NCI-H1436 (cell line): ENCODE measurements at regions not wholly inside any gene's neighbourhood (a gene's known extent, or its start where the extent isn't known, plus 50 kb on each side); places are given as distances from the start of the nearest gene placed in this dataset.

Experiments
- DNase-seq: peaks from one replicate; lab custom pipeline; 2025; lab: John Stamatoyannopoulos, UW

DNA sequence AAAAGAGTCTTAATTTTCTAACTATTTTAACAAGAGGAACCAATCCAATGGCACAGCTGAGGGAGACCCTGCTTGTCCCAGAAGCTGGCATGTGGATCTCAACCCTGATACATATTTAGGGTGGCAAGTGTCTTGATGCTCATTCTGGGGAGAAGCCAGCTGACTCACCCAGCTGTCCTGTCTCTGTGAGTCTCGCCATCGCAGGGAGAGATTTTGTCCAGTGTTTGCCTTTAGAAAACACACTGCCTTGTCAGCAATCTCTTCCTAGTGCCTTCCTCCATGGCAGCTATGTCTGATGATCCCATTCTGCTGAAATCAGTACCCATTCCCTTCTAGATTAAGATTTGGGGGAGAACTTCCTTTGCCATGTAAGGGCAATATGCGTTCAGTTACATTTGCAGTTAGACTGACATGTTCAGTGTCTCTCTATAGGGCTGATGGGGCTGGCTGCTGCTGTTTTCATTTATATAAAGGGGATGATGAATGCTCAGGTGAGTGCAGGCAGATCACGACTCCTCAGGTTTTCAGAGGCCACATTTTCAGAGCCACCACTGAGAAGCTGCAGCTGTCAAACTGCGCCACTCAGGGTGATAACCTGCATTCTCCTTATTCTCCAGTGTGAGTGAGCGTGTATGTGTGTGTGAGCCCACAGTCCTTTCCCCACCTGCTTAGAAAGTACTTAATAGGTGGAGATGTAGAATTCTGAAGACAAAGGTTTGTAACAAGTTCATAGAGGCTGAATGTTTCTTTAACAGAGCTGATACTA, 217.0 kb downstream of the GAS1 start:
- no peak for DNase-seq

DNA sequence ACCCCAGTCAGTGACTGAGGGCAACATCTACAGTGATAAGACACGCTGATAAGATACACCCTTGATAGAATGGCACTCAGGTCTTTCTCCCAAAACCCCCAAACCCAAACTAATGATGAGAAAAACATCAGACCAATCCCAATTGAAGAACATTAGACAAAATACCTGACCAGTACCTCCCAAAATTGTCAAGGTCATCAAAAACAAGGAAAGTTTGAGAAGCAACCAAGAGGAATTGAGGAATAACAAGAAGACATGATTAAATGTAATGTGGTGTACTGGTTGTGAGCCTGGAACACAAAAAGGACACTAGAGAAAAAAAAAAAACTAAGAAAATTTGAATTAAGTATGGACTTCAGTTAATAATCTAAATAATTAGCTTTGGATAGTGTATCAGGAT, 222.8 kb downstream of the GAS1 start:
- no peak for DNase-seq

DNA sequence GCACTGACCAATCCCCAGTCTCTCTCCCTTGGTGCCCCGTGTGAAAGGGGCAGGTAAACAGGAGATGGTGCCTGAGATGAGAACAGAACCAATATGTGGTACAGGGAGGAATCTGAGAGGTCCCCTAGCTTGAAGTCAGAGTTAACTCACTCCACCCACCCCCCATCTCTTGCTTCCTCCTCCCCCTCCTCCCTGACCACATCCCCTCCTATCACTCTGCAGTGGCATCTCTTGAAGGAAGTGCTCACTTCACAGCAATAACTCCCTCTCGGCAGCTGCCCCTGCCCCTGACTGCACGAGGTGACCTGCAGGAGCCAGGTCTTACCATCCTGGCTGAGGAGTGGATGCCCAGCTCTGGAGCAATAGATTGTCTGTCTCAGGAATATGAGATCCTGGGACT, 224.0 kb downstream of the GAS1 start:
- no peak for DNase-seq

DNA sequence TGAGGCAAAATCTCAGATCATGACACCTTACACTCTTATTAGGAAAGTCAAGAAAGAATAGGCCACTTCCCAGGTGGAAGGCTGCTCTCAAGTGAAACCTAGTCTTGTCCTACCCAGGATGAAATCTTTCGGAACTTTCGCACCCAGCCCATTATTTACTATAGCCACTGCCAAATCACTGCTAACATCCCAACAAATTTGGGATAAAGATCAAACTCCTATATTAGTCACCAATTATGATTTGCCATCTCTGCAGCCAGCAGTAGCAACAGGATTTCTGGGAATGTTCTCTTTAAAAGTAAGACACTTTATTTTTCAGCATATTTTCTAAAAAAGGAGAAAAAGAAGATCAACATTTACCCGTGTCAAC, 224.6 kb downstream of the GAS1 start:
- no peak for DNase-seq

DNA sequence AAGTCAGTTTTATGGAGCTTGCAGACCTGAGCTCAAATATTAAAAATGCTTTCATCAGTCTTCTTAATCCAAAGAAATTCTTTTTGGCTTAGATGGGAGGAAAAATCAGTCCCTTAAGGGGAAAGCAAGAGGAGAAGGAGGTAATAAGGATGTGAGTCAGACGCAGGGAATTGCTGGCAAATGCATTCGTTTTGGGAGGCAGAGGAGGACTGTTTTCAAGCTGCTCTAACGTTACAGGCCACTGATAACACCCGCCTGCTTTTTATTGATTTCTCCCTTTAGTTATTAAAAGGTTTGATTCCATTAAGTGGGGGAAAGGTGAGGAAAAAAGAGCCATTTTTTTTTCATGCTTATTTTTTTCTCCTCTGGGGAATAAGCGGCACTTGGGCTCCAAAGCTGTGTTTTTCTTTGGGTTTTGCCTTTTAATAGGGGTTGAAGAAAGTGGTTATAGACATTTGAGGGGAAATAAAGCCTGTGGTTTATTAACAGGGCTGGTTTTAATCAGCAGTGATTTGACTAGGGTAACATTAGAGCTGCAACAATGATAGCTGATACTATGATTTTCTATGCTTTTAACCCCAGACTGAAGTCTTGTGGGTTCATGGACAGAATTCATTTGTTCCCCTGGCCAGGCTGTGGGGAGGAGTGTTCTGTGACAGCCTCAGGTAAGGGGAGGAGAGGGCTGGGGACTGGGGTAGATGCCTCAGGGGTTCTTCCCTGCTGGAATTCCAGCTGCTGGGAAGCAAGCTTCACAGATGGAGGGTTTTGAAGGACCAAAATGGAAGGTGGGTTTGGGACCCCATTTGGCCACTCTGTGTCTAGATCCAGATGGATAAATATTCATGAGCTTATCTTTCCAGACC, 225.2 kb downstream of the GAS1 start:
- DNase-seq: no peak

DNA sequence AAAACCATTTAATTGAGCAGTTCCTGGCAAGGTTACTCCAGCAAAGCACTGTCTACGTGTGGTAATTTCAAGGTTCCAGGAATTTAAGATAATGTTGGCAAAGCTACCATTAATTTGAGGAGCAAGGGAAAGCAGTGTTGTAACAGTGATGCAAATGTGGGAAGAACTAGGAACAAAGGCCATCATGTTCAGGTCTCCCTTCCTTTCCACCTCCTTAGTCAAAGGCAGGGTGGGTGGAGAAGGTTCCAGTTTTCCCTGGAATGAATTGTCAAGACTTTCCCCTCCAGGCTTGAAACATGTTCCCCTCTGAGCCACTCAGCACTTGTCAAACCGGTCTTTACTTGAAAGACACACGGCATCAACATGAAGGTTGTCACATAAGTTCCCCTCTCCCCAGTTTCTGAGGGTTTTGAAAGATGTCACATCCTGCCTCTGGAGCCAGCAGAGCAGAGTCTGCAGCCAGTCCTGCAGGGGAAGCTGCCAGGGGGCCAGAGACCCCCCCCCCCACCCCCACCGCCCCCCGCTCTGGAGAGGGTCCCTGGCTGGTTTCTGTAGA, 226.0 kb downstream of the GAS1 start:
- DNase-seq: no peak

DNA sequence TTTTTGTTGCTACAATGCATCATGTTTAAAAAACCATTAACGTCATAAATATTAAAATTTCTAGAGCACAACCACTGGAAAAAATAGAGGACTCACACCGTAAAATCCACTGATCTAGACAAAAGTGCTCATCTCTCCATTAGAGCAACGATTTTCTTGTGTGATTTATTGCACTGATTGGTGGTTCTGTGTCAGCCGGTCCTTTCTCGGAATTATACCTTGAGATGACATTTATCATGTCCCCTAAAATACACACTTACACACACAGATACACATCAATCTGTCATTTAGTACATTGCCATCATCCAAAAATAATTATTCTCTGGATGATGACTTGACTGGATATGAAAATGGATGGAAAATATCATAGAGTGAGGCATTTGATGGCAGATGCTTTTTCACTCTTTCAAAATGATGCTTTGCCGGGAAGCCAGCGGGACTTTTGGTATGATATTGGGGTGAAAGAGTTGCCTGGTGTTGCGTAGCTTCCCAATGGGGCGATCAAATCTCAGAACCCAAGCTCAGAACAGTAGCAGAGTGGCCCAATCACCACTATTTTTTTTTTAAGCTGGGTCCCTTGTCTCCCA, 226.6 kb downstream of the GAS1 start:
- no peak for DNase-seq

DNA sequence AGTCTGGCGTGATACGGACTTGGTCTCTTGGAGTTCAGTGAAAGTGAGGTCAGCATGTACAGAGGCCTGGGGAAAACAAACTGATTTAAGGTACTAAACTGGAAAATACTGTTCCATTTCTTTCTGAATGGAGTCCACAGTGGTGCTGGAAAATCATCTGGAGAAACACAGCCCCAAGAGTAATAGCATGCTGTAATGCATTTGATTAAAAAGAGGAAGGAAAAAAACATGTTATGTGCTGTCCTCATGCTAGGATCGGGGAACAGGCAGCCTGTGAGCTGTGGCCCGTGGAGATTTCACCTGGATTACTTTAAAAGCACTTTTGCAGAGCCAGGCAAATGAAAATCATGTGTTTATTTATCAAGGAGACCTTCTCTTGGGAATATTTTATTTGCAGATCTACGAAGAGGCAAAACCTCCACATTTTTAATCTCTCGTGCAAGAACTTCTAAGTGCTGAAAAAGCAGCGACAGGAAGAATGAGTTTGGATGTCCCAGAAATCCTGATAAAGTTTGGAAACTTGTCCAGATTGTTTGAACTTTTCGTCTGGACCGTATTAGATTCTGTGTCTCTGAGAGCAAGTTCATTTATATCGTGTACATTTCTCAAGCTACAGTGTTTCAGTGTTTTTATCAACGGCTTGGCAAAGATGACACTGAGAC, 228.8 kb downstream of the GAS1 start:
- DNase-seq: no peak

DNA sequence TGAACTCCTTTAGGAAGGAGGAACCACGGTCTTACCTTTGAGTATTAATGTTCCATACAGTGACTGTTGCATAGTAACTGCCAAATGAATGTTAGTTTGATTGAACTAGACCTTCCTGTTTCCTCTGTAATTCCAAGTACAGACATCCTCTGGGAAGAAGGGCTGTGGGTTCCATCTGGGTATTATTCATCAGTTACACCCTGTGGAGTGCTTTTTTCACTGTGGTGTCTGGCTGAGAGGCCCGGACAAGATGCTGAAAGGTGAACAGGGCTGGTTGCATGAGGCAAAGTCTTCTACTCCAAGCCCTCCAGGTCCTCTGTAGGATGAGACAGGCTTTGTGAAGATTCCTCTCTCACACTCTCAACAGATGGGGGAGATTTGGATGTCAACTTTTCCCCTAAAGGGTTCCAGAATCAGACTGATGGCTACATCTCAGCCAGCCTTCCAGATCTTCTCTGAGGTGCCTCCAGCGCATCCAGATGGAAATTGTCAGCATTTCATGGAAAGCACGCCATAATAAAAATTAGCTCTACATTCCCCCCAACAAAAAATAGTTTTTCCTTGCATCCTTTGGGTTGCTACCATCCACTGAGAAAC, 230.9 kb downstream of the GAS1 start:
- no peak for DNase-seq

DNA sequence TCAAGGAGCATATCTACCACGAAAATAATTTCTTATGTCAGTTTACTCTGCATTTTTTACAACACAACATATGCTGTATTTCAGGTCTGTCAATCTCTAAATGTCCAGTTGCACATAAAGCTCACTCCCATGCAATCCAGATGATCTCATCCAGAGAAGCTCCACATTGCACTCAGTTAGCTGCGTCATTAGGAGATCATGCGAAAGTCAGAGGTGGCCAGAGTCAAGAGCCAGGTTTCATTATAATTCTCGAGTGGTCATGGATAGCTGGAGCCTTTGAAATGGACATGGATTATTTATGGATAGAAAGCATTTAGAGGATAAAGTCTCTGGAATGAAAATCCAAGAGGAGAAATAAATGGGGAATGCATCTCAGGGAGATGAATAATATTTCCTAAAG, 232.3 kb downstream of the GAS1 start:
- no peak for DNase-seq

DNA sequence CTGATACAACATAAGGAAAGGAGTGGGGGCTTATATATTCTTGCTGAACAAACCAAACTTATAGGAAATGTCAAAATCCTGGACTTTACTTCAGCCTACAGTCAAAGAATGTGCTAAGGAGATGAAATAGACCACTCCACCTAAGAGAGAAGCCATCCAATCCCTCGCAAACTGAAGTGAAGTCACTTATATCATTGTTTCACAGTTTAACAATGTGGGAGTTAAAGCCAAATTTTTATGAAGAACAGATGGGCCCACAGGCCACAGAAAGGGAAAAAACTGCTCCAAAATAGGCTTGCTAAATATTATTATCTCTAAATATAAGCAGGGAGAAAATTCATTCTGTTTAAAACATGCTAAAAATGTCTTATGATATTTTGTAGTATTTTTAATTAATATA, 233.3 kb downstream of the GAS1 start:
- DNase-seq: no peak

DNA sequence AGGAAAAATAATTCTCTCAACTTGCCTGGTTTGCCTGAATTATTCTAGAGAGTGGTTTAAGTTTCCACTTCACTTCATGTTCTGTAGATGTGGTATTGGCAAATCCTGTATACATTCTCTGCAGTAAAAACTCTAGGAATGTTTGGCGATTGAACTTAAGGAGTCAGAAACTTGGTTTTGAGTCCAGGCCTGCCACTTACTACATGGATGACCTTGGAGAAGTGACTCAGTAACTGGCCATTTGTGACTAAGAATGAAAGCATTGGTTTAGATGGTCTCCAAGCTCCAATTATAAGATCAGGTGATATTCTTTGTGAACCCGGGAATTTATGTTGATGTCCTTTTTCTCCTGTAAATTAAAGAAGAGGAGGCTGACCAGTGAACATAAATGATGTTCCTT, 233.8 kb downstream of the GAS1 start:
- no peak for DNase-seq

DNA sequence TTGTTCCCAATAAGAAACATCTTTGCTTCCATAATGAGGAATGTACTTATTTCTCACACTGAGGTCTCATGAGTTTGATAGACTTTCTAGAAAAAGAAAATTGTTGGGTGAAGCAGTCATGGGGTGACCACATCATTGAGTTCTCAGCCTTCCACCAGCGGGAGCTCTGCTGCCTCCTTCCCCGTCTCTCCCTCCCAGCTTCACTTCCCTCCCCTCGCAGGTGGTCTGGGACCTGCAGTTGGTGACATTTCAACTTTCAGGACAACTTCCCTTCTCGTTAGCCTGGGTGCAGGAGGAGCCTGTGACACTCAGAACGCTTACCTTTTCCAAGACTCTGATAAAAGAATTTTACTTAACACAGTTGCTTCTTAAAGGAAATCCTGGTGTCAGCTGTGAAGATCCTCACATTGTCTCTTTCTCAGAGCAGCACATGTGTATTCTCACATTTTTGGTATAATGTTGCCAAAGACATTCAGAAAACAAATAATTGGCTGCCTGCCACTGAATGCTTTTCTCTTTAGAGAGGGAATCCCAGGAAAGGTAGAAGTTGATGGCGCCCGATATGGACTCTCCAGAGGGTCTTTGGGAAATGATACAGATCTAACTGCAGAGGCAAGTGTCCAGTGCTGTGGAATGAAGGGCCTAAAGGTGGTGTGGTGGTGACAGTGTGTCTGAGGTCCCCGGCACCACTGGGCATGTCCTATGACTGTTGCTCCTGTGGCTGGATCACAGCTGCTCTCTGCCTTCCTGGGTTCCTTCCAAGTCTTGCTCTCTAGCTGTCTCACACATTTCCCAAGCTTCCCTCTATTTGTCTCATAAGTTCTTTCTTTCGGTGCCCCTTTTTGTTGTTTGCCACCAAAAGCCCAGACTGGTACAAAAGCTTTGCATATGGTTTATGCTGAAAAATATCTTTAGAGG, 238.1 kb downstream of the GAS1 start:
- no peak for DNase-seq

DNA sequence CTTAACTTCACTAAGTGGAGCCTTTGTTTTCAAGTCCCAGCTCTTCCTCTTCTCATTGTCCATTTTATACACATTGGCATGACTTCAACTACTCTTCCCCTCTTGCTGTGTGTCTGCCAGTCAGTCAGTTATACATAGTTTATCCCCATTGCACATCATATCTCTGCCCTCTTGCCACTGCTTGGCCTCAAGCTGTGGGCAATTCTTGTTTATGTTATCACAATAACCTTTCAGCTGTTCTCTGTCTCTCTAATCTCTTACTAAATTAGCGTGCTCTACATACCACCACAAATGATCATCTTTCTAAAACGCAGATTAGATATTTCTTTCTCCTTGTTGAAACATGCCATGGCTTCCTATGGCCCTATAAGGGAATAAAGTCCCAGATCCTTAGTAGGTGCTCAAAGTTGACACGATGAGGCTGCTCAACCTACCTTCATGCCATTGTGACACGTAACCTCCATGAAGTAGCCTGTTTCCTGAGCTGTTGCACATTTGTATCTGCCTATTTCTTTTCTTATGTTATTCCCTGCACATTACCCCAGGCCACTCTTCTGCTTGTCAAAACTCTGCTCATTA, 239.3 kb downstream of the GAS1 start:
- DNase-seq: no peak

DNA sequence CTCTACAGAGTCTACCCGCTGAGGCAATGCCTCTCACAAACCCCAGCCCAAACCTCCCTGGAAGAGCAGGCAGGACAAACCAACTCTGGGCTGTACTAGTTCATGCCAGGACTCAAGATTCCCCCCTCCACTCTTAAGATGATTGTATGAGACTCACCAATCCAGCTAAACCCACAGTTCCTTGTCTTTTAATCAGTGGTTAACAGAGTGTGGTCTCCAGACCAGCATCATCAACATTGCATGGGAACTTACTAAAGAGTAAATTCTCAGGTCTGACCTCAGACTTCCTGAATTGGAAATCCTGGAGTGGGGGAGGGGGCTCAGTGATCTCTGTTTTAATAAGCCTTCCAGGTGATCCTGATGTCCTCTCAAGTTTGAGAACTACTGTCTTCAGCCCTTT, 240.9 kb downstream of the GAS1 start:
- no peak for DNase-seq

DNA sequence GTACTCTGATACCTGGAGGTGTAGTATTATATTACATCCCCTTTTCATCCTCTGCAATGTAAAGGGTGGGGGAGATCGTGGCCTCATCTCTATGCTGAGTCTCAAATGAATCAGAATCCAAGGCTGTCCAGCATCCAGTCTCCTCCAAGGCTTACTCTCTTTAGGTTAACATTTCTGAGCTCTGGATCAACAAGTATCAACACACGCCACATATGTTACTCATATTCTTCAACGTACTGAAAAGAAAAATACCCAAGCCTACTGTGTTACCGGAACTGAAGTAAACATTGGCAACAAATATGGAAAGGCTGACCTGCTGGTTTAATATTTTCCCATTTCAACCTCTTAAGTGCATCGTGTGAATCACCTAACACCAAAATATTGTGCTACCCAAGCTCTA, 241.8 kb downstream of the GAS1 start:
- no peak for DNase-seq

DNA sequence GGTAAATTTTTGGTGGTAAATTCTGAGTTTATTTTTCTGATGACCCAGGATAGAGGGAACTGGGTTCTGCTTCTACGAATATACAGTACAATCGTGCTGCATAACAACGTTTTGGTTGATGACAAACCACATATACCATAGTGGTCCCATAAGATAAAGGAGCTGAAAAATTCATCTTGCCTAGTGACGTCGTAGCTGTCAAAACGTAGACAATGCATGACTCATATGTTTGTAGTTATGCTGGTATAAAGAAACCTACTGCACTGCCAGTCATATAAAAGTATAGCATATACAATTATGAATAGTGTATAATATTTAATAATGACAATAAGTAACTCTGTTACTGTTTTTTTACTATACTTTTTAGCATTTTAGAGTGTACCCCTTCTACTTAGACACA, 244.0 kb downstream of the GAS1 start:
- DNase-seq: no peak

DNA sequence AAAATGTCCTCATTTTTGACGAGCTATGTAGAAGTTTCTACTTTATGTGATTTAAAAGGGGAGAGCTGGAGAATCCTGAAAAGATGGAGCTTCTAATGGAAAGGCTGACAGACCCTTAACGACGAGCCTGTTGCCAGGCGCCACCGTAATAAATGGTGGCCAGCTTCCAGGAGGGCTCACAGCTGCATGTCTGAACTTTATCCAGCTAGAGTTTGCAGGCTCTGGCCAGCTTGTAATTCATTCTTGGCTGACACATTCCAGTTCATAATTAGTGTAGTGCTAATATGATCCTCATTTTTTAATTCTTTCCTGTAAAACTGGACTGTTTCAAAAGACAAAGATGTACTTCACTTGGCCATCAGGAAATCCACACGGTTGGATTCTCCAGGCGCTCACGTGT, 246.7 kb downstream of the GAS1 start:
- no peak for DNase-seq

DNA sequence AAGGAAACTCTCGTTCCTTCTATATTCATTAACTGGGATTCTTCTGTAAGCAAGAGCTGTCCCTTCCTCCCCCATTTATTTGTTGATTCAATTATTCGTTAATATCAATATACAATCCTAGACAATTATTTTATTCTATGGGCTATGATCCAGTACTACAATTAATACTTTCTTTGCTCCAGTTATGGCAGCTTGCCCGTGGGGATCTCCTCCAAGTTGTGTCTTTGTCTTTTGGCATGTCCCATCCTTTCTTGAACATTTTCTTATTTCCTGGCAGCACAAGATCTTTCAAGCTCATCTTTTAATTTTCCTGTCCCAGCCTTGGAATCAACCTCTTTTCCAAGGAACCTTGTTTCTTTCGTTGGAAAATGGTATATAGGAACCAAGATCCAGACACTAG, 249.3 kb downstream of the GAS1 start:
- DNase-seq: no peak

DNA sequence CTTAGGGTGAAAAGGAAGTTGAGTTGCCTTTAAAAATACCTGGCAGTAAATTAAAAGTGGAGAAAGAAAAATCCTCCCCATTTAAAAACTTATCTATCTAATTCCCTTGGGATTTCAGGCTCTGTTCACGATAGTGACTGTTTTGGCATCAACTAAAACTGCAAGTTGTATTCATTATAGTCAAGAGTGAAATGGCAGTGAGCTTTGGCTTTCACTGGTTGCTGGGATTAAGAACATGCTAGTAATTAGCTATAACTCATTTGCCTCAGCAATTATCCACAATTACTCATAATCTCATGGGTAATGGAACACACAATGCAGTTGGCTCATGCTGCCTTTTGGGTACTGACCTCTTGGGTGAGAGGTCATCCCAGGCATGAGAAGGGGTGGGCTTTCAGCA, 250.1 kb downstream of the GAS1 start:
- no peak for DNase-seq
